ENCODE measurements at regions not wholly inside any gene's neighbourhood (a gene's known extent, or its start where the extent isn't known, plus 50 kb on each side); places are given as distances from the start of the nearest gene placed in this dataset.
"Not testable (repeated sequence)": the region's sequence is repeated elsewhere in the genome, so short reads cannot be mapped to it uniquely, and the experiment has no call there.

GRCh38 chr4:179607003-179607402, 2164.8 kb upstream of the AGA start:
- intact Hi-C loops (cut with DNase I), result no loop called here
- no peak for DNase-seq (ENCODE audit: low spot score)

GRCh38 chr4:179615704-179616103, 2173.5 kb upstream of the AGA start:
- DNase-seq (ENCODE audit: low spot score), result no peak
- intact Hi-C loops (cut with DNase I), result no loop called here

- intact Hi-C loops (cut with DNase I), result no loop called here
- no peak for DNase-seq (ENCODE audit: low spot score)
Measured at GRCh38 chr4:179618966-179619365, 2176.7 kb upstream of the AGA start.

GRCh38 chr4:179624768-179625181, 2182.5 kb upstream of the AGA start:
- DNase-seq (ENCODE audit: low spot score), result no peak
- intact Hi-C loops (cut with DNase I), result no loop called here

- intact Hi-C loops (cut with DNase I), result no loop called here
- no peak for DNase-seq (ENCODE audit: low spot score)
Measured at GRCh38 chr4:179625406-179625805, 2183.2 kb upstream of the AGA start.

GRCh38 chr4:179626687-179627086, 2184.4 kb upstream of the AGA start:
- no peak for DNase-seq (ENCODE audit: low spot score)
- intact Hi-C loops (cut with DNase I), result no loop called here

- DNase-seq (ENCODE audit: low spot score), result no peak
- intact Hi-C loops (cut with DNase I), result no loop called here
Measured at GRCh38 chr4:179631321-179631720, 2189.1 kb upstream of the AGA start.

- no peak for DNase-seq (ENCODE audit: low spot score)
- intact Hi-C loops (cut with DNase I), result no loop called here
Measured at GRCh38 chr4:179634862-179635261, 2192.6 kb upstream of the AGA start.

- DNase-seq (ENCODE audit: low spot score), result no peak
- intact Hi-C loops (cut with DNase I), result no loop called here
Measured at GRCh38 chr4:179662522-179662921, 2220.3 kb upstream of the AGA start.

- intact Hi-C loops (cut with DNase I), result no loop called here
- DNase-seq (ENCODE audit: low spot score), result no peak
Measured at GRCh38 chr4:179663641-179664429, 2221.6 kb upstream of the AGA start.

GRCh38 chr4:179664430-179665027, 2222.3 kb upstream of the AGA start:
- DNase-seq (ENCODE audit: low spot score), result no peak
- intact Hi-C loops (cut with DNase I), result no loop called here

GRCh38 chr4:179666226-179666625, 2224.0 kb upstream of the AGA start:
- intact Hi-C loops (cut with DNase I), result no loop called here
- DNase-seq (ENCODE audit: low spot score), result no peak

GRCh38 chr4:179671609-179672008, 2229.4 kb upstream of the AGA start:
- intact Hi-C loops (cut with DNase I), result no loop called here
- DNase-seq (ENCODE audit: low spot score), result no peak

GRCh38 chr4:179678093-179678814, 2236.0 kb upstream of the AGA start:
- intact Hi-C loops (cut with DNase I), result no loop called here
- DNase-seq (ENCODE audit: low spot score), result no peak

GRCh38 chr4:179683661-179684060, 2241.4 kb upstream of the AGA start:
- intact Hi-C loops (cut with DNase I); DNase-seq (ENCODE audit: low spot score): not testable (repeated sequence)

- no peak for DNase-seq (ENCODE audit: low spot score)
- intact Hi-C loops (cut with DNase I), result no loop called here
Measured at GRCh38 chr4:179692222-179692621, 2250.0 kb upstream of the AGA start.

- intact Hi-C loops (cut with DNase I), result no loop called here
- DNase-seq (ENCODE audit: low spot score), result no peak
Measured at GRCh38 chr4:179695175-179695574, 2252.9 kb upstream of the AGA start.

- no peak for DNase-seq (ENCODE audit: low spot score)
- intact Hi-C loops (cut with DNase I), result no loop called here
Measured at GRCh38 chr4:179698321-179698720, 2256.1 kb upstream of the AGA start.

GRCh38 chr4:179709961-179710624, 2267.9 kb upstream of the AGA start:
- DNase-seq (ENCODE audit: low spot score), result no peak
- intact Hi-C loops (cut with DNase I), result no loop called here

GRCh38 chr4:179719766-179720450, 2277.7 kb upstream of the AGA start:
- intact Hi-C loops (cut with DNase I), result no loop called here
- no peak for DNase-seq (ENCODE audit: low spot score)
